B cell (primary cell): ENCODE measurements at regions not wholly inside any gene's neighbourhood (a gene's known extent, or its start where the extent isn't known, plus 50 kb on each side); places are given as distances from the start of the nearest gene placed in this dataset.

Experiments used
- ATAC-seq: fragments of 200-7000 bp; cut with Tn5 transposase; one replicate; pipeline ENCODE4 v1.10.0; 2021; ENCODE audit warnings: low read depth, mild to moderate bottlenecking, moderate number of reproducible peaks, moderate library complexity
- CTCF ChIA-PET: fragments of 350-600 bp; sonication (Branson Sonifier 250); formaldehyde crosslinking; loops from one replicate; lab custom pipeline; 2021; ENCODE audit warnings: antibody characterized with exemption, inconsistent platforms; lab: Charles Lee
- POLR2A ChIA-PET: fragments of 350-600 bp; sonication (Branson Sonifier 250); formaldehyde crosslinking; loops from one replicate; lab custom pipeline; 2021; ENCODE audit warnings: antibody characterized with exemption; lab: Charles Lee
- DNase-seq: peaks from one replicate; pipeline ENCODE4 v3.0.0; 2013
- H2AFZ ChIP-seq: 2 replicates; pipeline ENCODE4 v1.6.1; 2012; ENCODE audit warnings: mild to moderate bottlenecking, low read depth, low read length; ENCODE audit not compliant: insufficient read depth, poor library complexity, severe bottlenecking
- H3K27ac ChIP-seq, 2 donors: 1 replicate in 1 of 2; 2 replicates in 1 of 2; pipeline ENCODE4 v1.5.1; 2012 to 2013; ENCODE audit warnings: low read length in 2 of 2, mild to moderate bottlenecking in 2 of 2, moderate library complexity in 1 of 2
- H3K27me3 ChIP-seq, 4 experiments: fragments of 200-600 bp in 1 of 4; sonication (generic) in 1 of 4; replicated peaks in 1 of 4; 1 replicate in 2 of 4; 2 replicates in 2 of 4; pipeline versions ENCODE4 v1.6.1 to v1.7.0; 2013 to 2016; ENCODE audit warnings: low read length in 3 of 4, mild to moderate bottlenecking in 2 of 4, mixed read lengths in 1 of 4, moderate library complexity in 1 of 4; ENCODE audit not compliant: insufficient read depth in 4 of 4, control insufficient read depth in 3 of 4; ENCODE audit errors: control extremely low read depth in 1 of 4
- H3K36me3 ChIP-seq, 2 experiments: replicated peaks in 1 of 2; 1 replicate in 1 of 2; 2 replicates in 1 of 2; pipeline versions ENCODE4 v1.6.1 to v1.7.1; 2013; ENCODE audit warnings: low read length in 1 of 2; ENCODE audit not compliant: insufficient read depth in 2 of 2, control insufficient read depth in 1 of 2; ENCODE audit errors: control extremely low read depth in 1 of 2, extremely low read depth in 1 of 2
- H3K4me1 ChIP-seq, 2 donors: fragments of 200-600 bp in 1 of 2; sonication (generic) in 1 of 2; 1 replicate in 1 of 2; 2 replicates in 1 of 2; pipeline versions ENCODE4 v1.5.1 to v1.6.1; 2013 to 2017; ENCODE audit warnings: low read length in 2 of 2; ENCODE audit not compliant: control insufficient read depth in 2 of 2, insufficient read depth in 2 of 2
- H3K4me2 ChIP-seq: replicated peaks from 2 replicates; pipeline ENCODE3; 2012; ENCODE audit warnings: mild to moderate bottlenecking, low read depth, low read length; ENCODE audit not compliant: poor library complexity, severe bottlenecking
- H3K4me3 ChIP-seq, 5 experiments: fragments of 200-600 bp in 1 of 5; sonication (generic) in 1 of 5; 1 replicate in 3 of 5; 2 replicates in 2 of 5; pipeline versions ENCODE4 v1.5.1 to v1.7.0; 2011 to 2016; ENCODE audit warnings: low read length in 4 of 5, mild to moderate bottlenecking in 4 of 5, low read depth in 2 of 5, control low read depth in 1 of 5, moderate library complexity in 1 of 5; ENCODE audit not compliant: insufficient read depth in 1 of 5; ENCODE audit errors: control extremely low read depth in 1 of 5, extremely low read depth in 1 of 5
- H3K79me2 ChIP-seq: fragments of 200-600 bp; sonication (generic); one replicate; pipeline ENCODE4 v1.6.0; 2016; ENCODE audit warnings: low read length; ENCODE audit not compliant: control insufficient read depth, insufficient read depth
- H3K9ac ChIP-seq: fragments of 200-600 bp; sonication (generic); 2 replicates; pipeline ENCODE4 v1.6.1; 2017; ENCODE audit warnings: mild to moderate bottlenecking, low read length, moderate library complexity
- H3K9me3 ChIP-seq, 3 donors: one replicate each; pipeline versions ENCODE4 v1.6.1 to v1.7.1; 2013; ENCODE audit warnings: low read length in 2 of 3; ENCODE audit not compliant: control insufficient read depth in 2 of 3, insufficient read depth in 1 of 3; ENCODE audit errors: control extremely low read depth in 1 of 3
- H4K20me1 ChIP-seq: 2 replicates; pipeline ENCODE4 v1.6.0; 2012; ENCODE audit warnings: mild to moderate bottlenecking, low read length; ENCODE audit not compliant: insufficient read depth, control insufficient read depth, poor library complexity, severe bottlenecking
- H3K27ac Mint-ChIP-seq: one replicate; pipeline ENCODE4 v1.8.0; 2021; ENCODE audit warnings: mixed read lengths
- H3K27me3 Mint-ChIP-seq: one replicate; pipeline ENCODE4 v1.8.0; 2021; ENCODE audit warnings: mixed read lengths
- H3K4me1 Mint-ChIP-seq: one replicate; pipeline ENCODE4 v1.8.0; 2021; ENCODE audit warnings: mixed read lengths
- H3K4me3 Mint-ChIP-seq: one replicate; pipeline ENCODE4 v1.8.0; 2021; ENCODE audit warnings: mixed read lengths
- H3K9me3 Mint-ChIP-seq: one replicate; pipeline ENCODE4 v1.8.0; 2022; ENCODE audit warnings: mixed read lengths; ENCODE audit not compliant: insufficient read depth
- EZH2 ChIP-seq: IDR thresholded peaks from 2 replicates; pipeline ENCODE4 v1.6.1; 2012; ENCODE audit warnings: borderline replicate concordance, low read depth, mild to moderate bottlenecking, moderate library complexity, low read length; ENCODE audit not compliant: insufficient read depth, poor library complexity, severe bottlenecking
- WGBS: methylation state at CpG from one replicate; pipeline ENCODE4 v1.1.5; 2013; ENCODE audit warnings: missing lambda C conversion rate; ENCODE audit not compliant: insufficient coverage; 5-methylcytosine and 5-hydroxymethylcytosine counted together
- intact Hi-C: fragments of 100-400 bp; cut with micrococcal nuclease; formaldehyde crosslinking; loops from one replicate; pipeline ENCODE4 v1.10.0; 2022
- TF ChIP-seq, protein P1 (sequence below): fragments of 200-600 bp; IDR thresholded peaks from one replicate; pipeline ENCODE4 v1.8.0; 2022; ENCODE audit warnings: antibody characterized with exemption, mild to moderate bottlenecking

DNA sequence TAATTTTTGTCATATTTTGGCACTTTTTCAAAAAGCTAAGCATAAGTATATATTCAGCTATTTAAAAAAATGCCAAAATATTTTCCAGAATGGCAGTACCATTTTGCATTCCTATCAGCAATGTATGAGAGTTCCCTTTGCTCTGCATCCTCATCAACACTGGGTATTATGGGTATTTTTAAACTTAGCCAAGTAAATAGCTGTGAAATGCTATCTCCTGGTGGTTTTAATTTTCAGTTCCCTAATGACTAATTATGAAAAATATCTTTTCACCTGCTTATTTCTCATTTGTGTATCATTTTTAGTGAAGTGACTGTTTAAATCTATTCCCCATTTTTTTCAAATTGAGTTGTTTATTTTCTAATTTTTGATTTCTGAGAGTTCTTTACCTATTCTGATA lies 199.7 kb upstream of the NECTIN3 start:
- H3K27ac Mint-ChIP-seq: no peak overlapping the region
- H3K27me3 Mint-ChIP-seq: no peaks in the 10 kb centered on the region
- Histone ChIP-seq H3K36me3 (no peaks in the 10 kb centered on the region), H3K9ac (no peak overlapping the region), H3K4me3 (no peak overlapping the region), H4K20me1 (no peaks in the 10 kb centered on the region), H3K79me2 (no peaks in the 10 kb centered on the region), H3K4me2 (no peak overlapping the region), H2AFZ (no peak overlapping the region), H3K27ac (no peak overlapping the region), H3K4me1 (no peaks in the 10 kb centered on the region), H3K9me3 (peaks cover 0 to 5% (median 3%) of the 10 kb centered on the region in 3 donors), H3K27me3 (no peaks in the 10 kb centered on the region)
- intact Hi-C loops: no loop called here
- POLR2A ChIA-PET: no interaction called here
- DNase-seq (no peak), ATAC-seq (no peak)
- no peak for TF ChIP-seq EZH2
- TF ChIP-seq, protein P1, sequence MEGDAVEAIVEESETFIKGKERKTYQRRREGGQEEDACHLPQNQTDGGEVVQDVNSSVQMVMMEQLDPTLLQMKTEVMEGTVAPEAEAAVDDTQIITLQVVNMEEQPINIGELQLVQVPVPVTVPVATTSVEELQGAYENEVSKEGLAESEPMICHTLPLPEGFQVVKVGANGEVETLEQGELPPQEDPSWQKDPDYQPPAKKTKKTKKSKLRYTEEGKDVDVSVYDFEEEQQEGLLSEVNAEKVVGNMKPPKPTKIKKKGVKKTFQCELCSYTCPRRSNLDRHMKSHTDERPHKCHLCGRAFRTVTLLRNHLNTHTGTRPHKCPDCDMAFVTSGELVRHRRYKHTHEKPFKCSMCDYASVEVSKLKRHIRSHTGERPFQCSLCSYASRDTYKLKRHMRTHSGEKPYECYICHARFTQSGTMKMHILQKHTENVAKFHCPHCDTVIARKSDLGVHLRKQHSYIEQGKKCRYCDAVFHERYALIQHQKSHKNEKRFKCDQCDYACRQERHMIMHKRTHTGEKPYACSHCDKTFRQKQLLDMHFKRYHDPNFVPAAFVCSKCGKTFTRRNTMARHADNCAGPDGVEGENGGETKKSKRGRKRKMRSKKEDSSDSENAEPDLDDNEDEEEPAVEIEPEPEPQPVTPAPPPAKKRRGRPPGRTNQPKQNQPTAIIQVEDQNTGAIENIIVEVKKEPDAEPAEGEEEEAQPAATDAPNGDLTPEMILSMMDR: no peak
- CTCF ChIA-PET: no interaction called here
- no peaks in the 10 kb centered on the region for H3K4me1 Mint-ChIP-seq
- no peaks in the 10 kb centered on the region for H3K9me3 Mint-ChIP-seq
- no peak overlapping the region for H3K4me3 Mint-ChIP-seq

DNA sequence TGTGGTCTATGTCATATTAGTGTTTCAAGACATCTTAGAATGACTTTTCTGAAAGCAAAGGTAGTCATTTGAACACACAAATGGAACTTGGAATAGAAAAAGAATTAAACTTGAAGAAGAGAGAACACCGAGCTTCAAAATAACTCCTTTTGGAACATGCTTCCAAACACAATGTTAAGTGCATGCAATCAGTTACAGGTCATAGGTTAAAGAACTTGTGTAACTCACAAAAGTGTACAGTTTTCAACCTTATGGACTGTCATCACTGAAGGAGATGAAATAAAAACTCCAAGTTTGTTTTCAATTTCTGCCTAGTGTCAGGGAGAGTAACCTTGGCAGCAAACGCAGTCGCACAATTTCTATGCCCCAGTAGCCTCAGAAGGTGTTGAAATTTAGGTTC lies 192.9 kb upstream of the NECTIN3 start:
- H3K27ac Mint-ChIP-seq: no peak overlapping the region
- Histone ChIP-seq H2AFZ (no peak overlapping the region), H3K36me3 (no peaks in the 10 kb centered on the region), H3K27ac (no peak overlapping the region), H3K9ac (no peak overlapping the region), H3K79me2 (no peaks in the 10 kb centered on the region), H3K4me2 (no peak overlapping the region), H4K20me1 (no peaks in the 10 kb centered on the region), H3K9me3 (peaks cover 0 to 5% (median 3%) of the 10 kb centered on the region in 3 donors), H3K27me3 (no peaks in the 10 kb centered on the region), H3K4me3 (no peak overlapping the region), H3K4me1 (no peaks in the 10 kb centered on the region)
- TF ChIP-seq, protein P1: no peak
- TF ChIP-seq EZH2: no peak
- no peaks in the 10 kb centered on the region for H3K27me3 Mint-ChIP-seq
- ChIA-PET CTCF (no interaction called here), POLR2A (no interaction called here)
- intact Hi-C loops: no loop called here
- H3K4me3 Mint-ChIP-seq: no peak overlapping the region
- DNase-seq (no peak), ATAC-seq (no peak)
- 100% methylated on average over 2 of the region's 3 CpGs for WGBS
- H3K4me1 Mint-ChIP-seq: no peaks in the 10 kb centered on the region
- H3K9me3 Mint-ChIP-seq: no peaks in the 10 kb centered on the region
